ENCODE measurements at regions not wholly inside any gene's neighbourhood (a gene's known extent, or its start where the extent isn't known, plus 50 kb on each side); places are given as distances from the start of the nearest gene placed in this dataset.

- TF ChIP-seq CTCF (IDR thresholded peaks at IDR 0.05 in 8 of 11, conservative IDR thresholded peaks at IDR 0.05 in 3 of 11), result no peak
- TF ChIP-seq POLR2A (IDR thresholded peaks at IDR 0.05), result no peak
Observed at GRCh38 chr2:220005362-220005761, 377.9 kb downstream of the SLC4A3 start.
